Kidney tubule cell (primary cell): ENCODE measurements at regions not wholly inside any gene's neighbourhood (a gene's known extent, or its start where the extent isn't known, plus 50 kb on each side); places are given as distances from the start of the nearest gene placed in this dataset.

Experiments used
- DNase-seq: peaks from one replicate; pipeline ENCODE4 v3.0.0-alpha.2; 2018; ENCODE audit warnings: low spot score

DNA sequence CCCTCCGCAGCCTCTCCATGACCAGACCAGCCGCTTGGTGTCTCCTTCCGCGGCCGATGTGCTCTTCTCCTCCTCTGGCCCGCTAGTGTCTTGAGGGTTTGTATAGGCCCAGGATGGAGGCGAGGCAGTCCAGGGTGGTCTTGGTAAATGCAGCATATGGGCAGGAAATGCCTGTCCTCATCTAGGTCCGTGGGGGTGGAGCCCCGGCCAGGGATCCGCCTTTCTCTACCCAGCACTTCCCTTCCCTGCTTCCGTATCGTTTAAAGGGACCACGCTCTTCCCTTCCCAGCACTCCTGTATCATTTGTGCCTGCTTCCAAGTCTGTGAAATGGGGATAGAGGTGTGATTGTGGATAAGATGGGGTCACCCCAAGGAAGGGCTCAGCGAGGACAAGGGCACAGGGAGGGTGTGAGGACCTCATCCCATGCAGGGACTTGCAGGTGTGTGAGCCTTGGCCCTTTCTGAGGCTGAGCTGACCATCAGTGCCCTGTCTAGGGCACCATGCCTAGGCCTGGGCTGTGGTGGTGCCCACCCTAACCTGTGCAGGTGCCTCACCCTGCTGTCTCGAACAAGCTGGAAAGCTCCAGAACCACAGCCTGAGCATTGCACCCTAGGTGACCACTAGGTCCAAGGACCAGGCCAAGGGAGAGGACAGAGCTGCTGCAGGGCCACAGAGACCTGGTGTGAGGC, 326.8 kb upstream of the RTL1 start:
- DNase-seq = no peak

DNA sequence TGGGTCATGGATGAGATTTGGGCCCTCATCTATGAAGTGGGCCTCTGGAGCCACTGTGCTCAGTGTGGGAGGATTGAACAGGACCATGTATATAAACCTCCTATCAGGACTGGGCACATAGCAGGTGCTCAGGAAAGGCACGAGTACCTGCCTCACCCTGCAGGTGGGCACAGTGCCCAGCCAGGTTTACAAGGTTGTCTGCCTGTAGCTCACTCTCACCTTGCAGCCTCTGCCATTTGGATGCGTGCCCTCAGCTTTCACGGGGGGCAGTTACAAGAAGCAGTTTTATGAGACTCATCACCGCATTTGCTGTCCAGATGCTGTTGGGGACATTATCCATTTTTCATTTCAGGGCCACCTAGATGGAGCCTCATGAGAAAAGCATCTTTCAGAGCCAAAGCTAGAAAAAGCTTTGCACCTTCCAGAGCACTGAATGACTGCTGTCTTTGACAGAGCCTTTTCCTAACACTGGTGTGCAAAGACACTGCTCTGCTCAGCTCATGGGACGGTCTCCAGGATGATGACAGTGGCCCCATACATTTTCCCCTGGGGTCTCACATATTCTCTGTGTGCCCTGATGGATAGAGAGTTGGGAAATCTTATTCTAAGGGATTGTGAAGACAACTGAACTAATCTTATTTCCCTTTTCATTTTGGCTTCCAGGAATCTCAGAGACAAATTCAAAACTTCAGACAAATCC, 327.5 kb upstream of the RTL1 start:
- DNase-seq = no peak

DNA sequence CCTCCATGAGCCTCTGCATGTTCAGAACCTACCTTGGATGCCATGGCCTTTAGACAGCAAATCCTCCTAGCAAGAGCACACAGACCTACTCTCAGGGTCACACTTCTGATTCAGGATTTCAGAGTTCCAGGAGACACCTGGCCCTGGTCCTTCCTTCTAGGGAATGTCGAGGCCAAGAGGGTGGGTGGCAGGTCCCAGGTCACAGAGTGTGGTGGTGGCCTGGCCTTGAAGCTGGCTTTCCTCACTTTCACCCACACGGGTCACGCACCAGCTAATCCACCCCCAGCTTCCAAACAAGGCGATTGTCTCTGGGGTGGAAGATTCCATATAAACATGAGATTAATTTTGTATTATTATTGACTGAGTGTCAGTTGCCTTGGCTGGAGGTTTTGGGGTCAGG, 328.3 kb upstream of the RTL1 start:
- no peak for DNase-seq

DNA sequence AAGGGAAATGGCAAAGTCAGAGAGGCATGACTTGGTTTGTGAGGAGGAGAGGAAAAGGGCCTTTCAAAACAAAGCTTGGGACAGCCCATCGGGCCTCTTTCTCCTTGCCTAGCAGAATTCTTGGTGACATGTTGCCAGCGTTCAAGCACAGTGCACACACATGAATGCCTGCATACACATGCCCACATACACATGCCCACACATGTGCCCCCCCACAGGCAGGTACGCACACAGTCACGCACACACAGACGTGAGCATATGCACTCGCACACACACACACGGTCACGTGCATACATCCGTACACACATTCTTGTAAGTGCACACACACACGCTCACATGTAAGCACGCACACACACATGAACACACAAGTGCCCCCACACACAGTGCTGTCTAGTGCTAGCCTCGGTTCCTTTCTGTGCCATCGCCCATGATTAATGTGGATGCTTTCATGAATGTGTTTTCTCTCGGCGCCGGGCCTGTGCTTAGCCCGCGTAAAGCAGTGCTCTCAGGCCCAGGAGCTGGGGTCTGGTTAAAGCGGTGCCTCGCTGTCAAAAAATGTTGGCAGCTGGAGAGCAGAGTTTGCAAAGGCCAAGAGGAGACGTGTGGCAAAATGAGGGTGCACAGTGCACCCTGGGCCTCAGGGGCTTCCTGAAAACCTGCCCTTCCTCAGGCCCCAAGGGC, 328.8 kb upstream of the DIO3 start:
- no peak for DNase-seq

DNA sequence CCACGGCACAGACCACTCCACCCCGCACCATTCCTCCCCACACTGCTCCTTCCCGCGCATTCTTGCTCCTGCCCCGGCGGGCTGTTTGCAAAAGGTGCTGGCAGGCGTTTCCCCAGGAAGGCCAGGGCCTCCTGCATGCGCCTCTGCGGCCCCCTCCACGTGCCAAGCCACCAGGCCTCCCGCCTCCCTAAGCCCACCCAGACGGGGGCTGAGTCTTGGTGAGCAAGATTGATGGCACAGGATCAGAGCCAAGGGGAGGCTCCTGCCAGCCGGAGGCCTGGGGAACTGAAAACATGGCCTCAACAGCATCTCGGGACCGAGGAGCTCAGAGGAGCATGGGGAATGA, 328.3 kb upstream of the DIO3 start:
- DNase-seq = no peak

DNA sequence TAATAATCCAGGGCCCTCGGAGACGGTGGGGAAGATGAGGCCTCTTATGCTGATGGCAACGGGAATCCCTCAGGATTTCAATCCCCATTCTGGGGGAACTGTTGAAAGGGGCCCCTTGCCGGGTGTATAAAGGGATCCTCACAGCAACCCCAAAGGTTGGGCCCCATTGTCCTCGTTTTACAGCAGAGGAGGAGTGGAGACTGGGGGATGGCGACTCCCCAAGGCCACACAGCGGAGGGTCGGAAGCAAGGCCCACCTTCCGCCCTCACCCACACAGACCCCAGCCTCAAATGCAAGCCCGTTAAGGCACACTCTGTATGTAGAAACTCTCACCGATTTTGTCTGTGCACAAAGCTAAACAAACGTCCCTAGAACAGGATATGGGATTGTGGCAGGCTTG, 327.9 kb upstream of the DIO3 start:
- no peak for DNase-seq

DNA sequence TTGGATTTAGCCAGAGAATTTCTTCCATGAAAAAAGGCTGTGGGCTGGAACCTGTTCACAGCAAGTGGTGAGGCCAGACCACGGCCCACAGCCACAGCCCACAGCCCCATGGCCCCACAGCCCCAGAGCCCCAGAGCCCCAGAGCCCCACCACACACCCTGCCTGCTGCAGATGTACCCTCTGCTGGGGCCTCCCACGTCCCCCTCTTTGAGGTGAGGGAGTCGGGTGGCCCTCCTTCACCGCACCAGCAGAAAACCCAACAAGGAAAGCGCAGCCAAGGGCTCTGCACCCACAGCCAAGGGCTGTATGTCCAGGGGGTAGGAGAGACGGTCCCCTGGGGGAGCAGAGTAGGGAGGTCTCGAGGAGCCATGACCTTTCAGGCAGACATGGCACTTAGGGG, 327.5 kb upstream of the DIO3 start:
- no peak for DNase-seq

DNA sequence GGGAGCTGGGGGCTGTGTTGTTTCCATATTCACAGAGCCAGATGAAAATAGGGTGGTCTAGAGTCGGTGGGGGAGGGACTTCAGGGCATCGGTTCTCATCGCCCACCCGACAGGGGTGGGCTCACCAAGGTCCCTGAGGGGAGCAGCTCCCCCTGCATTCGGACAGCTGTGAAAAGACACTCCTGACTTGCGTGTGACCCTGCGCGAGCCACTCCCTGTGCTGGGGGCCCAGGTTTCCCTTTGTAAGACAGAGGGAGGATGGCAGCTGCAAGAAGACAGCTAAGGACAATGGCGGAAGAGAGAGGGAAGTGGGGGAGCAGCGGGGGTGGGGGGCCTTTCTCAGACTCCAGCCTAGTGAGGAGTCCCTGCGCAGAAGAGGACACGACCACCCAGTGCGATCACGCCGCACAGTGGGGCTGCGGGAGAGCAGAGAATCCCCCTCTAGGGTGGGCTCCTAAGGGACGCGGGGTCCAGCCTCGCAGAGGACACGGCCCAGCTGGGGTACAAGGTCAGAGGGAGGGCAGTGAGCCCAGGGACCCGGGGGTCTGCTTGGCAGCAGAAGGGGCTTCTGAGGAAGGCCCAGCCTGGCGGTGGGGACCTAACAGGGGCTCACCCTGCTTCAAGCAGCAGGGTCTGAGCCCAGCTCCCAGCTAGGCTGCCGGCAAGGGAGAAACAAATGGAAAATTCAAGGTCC, 326.9 kb upstream of the DIO3 start:
- no peak for DNase-seq

DNA sequence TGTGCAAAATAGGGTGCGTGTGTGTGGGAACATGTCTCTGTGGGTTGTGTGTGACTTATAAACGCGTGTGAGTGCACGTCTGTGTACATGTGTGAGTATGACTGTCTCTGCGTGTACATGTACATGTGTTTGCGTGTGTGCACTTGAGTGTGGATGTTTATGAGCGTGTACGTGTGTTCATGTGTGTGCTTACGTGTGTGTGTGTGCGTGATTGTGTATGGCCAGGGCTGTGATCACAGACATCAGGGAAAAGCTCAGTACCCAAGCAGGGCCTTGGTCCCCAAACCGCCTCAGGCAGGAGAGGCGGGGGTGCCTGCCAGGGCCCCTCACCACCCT, 326.3 kb upstream of the DIO3 start:
- DNase-seq = no peak

DNA sequence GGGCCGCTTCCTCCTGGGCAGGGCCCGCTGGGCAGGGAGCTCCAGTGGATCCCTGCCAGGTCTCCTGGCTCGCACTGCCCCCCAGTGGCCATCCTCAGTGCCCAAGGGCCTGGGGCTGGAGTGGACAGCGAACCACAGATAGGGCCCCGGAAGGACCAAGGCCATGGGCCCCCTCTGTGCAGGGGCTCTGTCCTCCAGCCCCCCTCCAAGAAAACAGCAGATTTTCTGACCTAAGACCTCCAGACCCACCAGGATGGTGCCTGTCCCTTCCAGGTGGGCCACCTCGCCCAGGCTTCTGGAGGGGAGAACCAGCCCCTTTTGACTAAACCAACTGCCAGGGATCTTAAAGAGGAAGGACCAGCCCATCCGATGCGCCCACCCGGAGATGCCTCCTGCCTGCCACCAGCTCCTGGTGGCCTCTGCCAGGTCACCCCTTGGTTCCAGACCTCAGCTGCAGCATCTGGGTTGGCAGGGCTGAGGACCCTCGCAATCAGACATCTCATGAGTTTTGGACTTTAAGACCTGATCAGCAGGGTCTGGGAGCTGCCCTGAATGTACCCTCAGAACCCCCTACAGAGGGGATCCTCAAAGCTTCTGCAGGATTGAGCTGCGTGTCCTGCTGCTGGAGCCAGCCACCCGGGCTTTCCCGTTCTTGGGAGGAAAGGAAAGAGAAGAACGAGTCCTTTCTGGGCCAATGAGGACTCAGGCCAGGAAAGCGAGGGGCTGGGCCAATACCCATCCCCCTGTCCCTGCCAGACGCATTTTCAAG, 325.8 kb upstream of the DIO3 start:
- DNase-seq = peak; percentile 56

DNA sequence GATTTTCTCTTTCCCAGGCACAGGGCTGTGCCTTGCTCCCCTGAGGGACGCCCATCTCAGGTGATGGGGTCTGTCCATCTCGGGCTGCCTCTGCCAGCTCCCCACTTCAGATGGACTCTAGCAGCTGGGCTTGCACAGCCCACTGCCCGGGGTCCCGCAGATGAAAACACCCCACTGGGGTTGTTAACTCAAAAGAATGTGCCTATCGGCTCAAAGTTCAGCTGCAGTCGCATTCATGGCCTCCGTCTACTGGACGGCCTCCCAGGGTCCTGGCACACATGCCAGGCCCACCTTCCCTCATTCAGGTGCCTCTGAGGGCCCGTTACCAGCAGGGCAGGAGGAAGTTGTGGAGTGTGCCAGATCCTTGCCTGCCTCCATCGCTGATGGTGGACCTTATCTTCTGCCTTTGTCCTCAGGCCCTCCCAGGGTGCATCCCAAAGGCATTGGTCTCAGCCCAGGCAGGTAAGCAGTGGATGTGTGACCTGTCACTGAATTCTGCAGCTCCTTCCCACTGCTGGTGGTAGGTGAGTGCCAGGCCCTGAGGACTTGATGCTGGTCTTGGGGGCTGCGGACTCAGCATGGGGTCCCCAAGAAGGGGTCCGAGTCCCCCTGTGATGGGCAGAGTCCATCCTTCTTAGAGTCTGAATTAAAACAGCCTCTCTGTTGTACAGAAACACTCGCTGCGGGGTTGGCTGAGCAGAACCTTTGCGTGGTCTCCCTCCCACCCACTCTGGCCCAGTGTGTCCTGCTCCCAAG, 324.6 kb upstream of the DIO3 start:
- DNase-seq = no peak

DNA sequence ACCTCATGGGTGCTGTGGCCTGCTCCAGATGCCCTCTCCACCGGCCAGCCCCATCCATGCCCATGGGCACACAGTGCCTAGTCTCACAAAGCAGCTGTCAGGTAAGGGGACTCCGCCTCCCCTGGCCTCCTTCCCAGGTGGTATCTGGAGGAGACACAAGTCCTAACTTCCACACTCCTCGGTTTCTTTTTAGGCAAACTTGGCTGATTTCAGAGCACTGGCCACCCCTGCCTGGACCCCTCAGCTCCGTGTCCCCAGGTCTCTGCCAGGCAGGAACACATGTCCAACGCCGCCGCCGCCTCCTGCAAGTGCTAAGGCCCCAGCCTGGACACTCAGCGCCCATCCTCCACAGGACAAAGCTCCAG, 324.1 kb upstream of the DIO3 start:
- DNase-seq = no peak

DNA sequence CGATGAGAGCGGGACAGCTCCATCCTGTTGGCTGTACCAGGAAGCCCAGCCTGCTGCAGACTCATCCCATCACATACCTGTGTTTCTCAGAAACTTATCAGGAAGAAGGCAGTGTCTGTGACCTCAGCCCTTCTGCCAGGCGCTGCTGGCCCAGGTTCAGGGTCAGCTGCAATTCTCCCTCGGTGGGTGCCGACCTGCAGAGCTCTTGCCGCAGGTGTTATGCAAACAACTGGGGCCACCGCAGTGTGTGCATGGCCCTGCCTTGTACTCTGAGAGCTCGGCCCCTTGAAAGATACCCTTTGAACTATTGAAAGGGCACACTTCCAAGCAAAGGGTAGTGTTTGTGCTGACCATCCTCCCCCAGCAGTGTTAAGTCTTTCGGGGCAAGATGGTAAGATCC, 322.2 kb upstream of the DIO3 start:
- no peak for DNase-seq

DNA sequence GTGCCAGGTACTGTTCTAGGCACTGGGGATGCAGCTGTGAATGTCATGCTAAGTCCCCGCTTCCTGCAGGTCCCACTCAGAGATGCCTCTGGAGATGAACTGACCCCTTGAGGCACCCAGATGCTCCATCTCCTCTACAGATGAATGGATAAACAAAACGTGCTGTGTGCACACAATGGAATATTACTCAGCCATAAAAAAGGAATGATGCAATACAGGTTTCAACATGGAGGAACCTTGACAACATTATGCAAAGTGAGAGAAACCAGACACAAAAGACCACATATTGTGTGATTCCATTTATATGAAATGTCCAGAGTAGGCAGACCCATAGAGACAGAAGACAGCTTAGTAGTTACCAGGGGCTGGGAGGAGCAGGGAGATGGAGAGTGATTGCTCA, 320.1 kb upstream of the DIO3 start:
- no peak for DNase-seq

DNA sequence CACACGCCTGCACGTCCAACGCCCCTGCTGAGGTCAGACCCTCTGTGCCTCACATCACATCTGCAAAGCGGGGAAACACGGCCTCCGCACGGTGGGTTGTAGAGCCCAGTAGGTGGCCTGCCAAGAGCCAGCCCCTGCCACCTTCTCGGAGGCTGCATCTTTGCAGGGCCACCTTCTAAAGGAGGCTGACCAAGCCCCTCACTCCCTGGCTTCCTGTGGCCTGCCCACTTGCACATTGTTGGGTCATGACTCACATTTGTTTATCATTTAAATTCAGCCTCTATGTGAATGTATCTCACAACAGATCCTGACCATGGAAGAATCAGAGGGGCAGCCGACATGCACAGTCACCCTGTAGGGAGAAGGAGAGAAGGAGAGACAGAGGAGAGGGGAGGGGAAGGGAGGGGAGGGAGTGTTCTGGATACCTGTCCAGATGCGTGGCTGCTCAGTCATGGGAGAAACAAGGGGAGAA, 319.5 kb upstream of the DIO3 start:
- no peak for DNase-seq

DNA sequence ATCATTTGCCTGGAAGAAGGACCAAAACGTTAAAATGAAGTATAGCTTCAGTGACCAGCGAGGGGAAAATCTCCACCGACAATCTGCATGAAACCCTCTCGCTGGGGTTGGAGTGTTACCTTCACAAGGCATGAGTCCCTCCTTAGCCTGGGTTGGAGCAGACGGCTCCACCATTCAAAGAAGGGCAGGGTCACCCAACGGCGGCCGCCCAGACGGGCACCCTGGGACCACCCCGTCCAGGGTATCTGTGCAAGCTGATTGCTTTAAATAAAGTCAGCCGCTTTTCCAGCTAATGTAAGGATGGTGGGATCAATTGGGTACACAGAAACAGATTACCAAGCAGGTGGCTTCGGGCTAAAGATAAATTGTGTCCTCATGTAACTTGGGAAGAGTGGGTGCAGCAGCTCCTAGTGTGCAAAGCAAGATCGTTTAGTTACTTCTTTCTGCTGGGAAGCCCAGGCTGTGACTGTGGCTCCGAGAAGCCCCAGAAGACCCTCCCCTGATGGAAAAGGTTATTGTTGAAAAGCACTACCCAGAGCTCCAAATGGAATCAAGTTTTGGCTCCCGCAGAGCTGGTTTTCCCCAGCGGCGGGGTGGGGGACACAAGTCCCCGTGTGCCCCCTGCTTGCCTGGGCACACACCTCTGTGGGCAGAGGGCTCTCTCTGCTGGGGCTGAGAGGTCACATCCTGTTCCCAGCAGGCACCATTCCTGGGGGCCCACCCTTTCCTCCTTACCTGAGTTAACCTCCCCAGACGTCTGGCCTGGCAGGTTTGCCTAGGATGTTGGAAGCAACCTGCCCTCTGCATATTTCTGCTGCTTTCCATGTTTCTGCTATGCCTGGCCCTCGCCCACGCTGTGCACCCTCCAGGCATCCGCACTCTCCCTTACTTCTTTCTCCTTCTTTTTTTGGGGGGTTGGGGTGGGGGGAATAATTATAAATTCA, 318.6 kb upstream of the DIO3 start:
- DNase-seq = no peak

DNA sequence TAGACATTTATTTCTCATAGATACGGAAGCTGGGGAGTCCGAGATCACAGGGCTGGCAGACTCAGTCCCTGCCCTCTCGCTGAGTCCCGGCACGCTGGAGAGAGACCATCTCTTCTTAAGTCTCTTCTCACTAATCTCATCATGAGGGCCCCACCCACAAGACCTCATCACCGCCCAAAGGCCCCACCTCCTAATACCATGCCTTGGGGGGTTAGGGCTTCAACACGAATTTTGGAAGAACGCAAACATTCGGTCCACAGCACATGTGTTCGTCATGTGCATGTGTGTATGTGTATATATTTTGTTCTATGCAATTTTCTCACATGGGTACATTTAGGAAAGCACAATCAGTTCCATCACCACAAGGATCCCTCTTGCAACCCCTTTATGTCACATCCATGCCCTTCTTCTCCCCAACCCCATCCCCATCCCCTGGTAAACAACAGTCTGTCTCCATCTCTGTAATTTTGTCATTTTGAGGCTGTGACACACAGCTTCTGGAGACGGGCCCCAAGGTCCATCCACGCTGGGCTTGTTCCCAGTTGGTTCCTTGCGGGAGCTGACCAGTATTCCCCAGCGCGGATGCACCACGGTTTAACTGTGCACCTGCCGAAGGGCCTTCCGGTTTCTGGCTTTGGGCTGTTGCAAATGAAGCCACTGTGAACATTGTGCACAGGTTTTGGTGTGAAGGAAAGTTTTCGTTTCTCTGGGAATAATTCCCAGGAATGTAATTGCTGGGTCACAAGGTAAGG, 317.5 kb upstream of the DIO3 start:
- no peak for DNase-seq

DNA sequence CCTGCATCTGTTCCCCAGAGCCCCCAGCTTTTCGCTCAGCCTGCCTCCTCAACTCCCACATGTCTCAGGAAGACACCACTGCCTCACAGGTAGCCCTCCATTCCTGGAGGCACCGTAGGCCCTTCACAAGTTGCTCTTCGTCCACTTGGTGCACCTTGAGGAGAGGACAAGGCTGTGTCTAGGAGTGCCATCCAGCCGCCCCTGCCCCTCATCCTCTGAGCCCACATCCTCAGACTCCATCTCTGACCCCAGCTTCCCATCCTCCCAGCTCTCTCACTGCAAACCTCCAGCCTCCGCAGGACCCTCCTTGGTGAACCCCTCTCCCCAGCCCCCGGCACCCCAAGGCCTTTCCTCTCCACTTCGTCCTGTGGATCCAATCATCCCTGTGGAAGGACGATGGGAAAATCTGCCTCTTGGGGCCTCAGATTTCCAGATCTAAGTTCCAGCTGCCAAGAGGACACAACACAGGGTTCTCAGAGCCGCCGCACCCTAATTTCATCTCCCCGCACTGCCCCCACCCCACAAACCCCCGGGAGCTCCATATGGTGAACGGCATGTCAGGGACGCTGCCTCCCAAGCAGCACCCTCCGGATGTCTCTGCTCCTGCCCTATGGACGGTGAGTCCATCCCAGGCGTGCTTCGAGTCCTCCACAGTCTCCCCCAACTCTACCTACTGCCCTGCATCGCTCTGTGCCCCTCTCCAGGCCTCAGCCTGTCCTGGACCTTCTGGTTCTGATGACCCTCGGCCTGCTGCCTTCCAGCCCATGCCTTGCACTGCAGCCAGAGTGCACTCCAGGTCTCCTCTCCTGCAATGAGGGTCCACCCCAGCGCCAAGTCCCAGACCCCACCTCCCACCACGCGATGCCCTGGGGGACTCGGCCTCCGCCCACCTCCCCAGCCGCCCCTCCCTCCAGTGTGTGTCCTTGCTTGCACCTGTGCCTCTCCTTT, 314.1 kb upstream of the DIO3 start:
- DNase-seq = no peak
